ENCODE measurements at regions not wholly inside any gene's neighbourhood (a gene's known extent, or its start where the extent isn't known, plus 50 kb on each side); places are given as distances from the start of the nearest gene placed in this dataset.

DNA sequence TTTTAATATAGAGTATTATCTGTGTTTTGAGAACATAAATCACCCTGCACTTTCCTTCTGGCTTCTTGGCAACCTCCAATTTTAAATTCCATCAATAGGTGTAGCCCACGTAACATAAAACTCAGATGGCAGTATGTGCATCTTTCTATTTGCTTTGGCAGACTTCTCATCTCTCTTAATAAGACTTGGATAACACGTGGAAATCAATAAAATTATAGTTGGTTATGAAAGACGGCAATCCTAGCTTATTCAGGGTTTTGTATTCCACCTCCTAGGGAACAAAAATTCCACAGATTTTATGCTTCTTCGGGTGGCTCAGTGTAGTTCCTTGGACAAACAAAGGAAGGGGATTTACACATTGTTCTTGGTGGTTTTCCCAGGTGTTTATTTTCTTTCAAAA, 299.3 kb downstream of the RND3 start:
- TF ChIP-seq CTCF (IDR thresholded peaks at IDR 0.05) (no peak), POLR2A (IDR thresholded peaks at IDR 0.05) (no peak)

Measured in esophagus squamous epithelium (tissue), 4 donors.